Memory B cell (primary cell): ENCODE measurements at regions not wholly inside any gene's neighbourhood (a gene's known extent, or its start where the extent isn't known, plus 50 kb on each side); places are given as distances from the start of the nearest gene placed in this dataset.

Experiments
- ATAC-seq: fragments of 150-1000 bp; cut with Tn5 transposase; 2 replicates; pipeline ENCODE4 v1.10.0; 2021; ENCODE audit warnings: low read depth, mild to moderate bottlenecking, moderate library complexity
- DNase-seq, 2 donors: peaks; one replicate each; pipeline ENCODE4 v3.0.0; 2022; ENCODE audit warnings: low spot score in 2 of 2
- H3K27ac Mint-ChIP-seq: one replicate; pipeline ENCODE4 v1.8.0; 2022; ENCODE audit warnings: mild to moderate bottlenecking, moderate library complexity, mixed read lengths
- H3K27me3 Mint-ChIP-seq: one replicate; pipeline ENCODE4 v1.8.0; 2022; ENCODE audit warnings: mixed read lengths
- H3K36me3 Mint-ChIP-seq: one replicate; pipeline ENCODE4 v1.8.0; 2022; ENCODE audit warnings: mild to moderate bottlenecking, mixed read lengths
- H3K4me1 Mint-ChIP-seq: one replicate; pipeline ENCODE4 v1.8.0; 2022; ENCODE audit warnings: mixed read lengths
- H3K4me3 Mint-ChIP-seq: one replicate; pipeline ENCODE4 v1.8.0; 2022; ENCODE audit warnings: mild to moderate bottlenecking, moderate library complexity, mixed read lengths
- H3K9me3 Mint-ChIP-seq: one replicate; pipeline ENCODE4 v1.8.0; 2022; ENCODE audit warnings: mixed read lengths

DNA sequence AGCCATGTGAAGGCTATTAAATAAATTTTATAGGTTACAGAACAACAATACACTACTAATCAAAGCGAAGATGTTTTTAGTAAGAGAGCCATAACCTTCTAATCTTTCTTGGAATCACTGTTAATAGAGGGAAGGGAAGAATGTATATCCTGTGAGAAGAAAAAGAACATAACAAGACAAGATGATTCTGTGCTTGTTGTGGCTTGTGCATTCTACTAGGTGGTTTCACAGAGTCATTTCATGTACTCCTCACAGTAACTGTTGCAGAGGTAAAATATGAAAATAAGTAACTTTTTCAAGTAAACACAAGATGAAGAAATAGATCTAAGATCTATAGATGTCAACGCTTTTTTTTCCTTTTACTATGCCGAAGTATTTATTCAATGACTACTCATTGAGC lies 116.9 kb upstream of the FAM83B start:
- Mint-ChIP-seq H3K4me3 (no peak overlapping the region), H3K36me3 (no peaks in the 10 kb centered on the region), H3K27ac (no peak overlapping the region), H3K4me1 (no peaks in the 10 kb centered on the region), H3K27me3 (no peaks in the 10 kb centered on the region), H3K9me3 (peaks cover 11% of the 10 kb centered on the region)
- no peak for DNase-seq
- ATAC-seq = no peak

GRCh38 chr6:54730767-54731630 lies 115.6 kb upstream of the FAM83B start:
- DNase-seq (no peak), ATAC-seq (no peak)
- Mint-ChIP-seq H3K27ac (no peak overlapping the region), H3K27me3 (no peaks in the 10 kb centered on the region), H3K4me3 (no peak overlapping the region), H3K4me1 (no peaks in the 10 kb centered on the region), H3K9me3 (peaks cover 19% of the 10 kb centered on the region), H3K36me3 (no peaks in the 10 kb centered on the region)

- Mint-ChIP-seq H3K4me3 (no peak overlapping the region), H3K36me3 (no peaks in the 10 kb centered on the region), H3K27ac (no peak overlapping the region), H3K9me3 (peaks cover 16% of the 10 kb centered on the region), H3K4me1 (no peaks in the 10 kb centered on the region), H3K27me3 (no peaks in the 10 kb centered on the region)
- ATAC-seq (no peak), DNase-seq (no peak)
These were observed 109.3 kb upstream of the FAM83B start for GRCh38 chr6:54737247-54737646.

DNA sequence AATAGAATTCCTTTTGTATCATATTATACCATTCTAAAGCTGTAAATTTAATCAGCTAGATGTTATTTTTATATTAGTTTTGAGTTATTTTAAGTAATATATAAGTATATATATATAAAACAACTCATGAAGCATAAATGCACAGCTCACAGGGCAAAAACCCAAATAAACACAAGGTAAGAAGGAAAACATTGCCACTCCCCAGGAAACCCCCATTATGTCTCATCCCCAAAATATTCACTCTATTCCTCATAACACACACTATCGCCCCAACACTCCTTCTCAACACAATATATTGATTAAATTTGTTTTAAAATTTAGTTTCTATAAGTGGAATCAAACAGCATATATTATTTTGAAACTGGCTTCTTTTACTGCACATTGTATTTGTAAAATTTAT lies 98.6 kb upstream of the FAM83B start:
- Mint-ChIP-seq H3K4me3 (no peak overlapping the region), H3K27ac (no peak overlapping the region), H3K36me3 (no peaks in the 10 kb centered on the region), H3K9me3 (peaks cover 13% of the 10 kb centered on the region), H3K4me1 (no peaks in the 10 kb centered on the region), H3K27me3 (no peaks in the 10 kb centered on the region)
- no peak for ATAC-seq
- no peak for DNase-seq

- Mint-ChIP-seq H3K4me1 (no peaks in the 10 kb centered on the region), H3K27ac (no peak overlapping the region), H3K4me3 (no peak overlapping the region), H3K9me3 (peaks cover 2% of the 10 kb centered on the region), H3K36me3 (no peaks in the 10 kb centered on the region), H3K27me3 (no peaks in the 10 kb centered on the region)
- DNase-seq = no peak
- no peak for ATAC-seq
These were observed 92.2 kb upstream of the FAM83B start for GRCh38 chr6:54754406-54754805.

DNA sequence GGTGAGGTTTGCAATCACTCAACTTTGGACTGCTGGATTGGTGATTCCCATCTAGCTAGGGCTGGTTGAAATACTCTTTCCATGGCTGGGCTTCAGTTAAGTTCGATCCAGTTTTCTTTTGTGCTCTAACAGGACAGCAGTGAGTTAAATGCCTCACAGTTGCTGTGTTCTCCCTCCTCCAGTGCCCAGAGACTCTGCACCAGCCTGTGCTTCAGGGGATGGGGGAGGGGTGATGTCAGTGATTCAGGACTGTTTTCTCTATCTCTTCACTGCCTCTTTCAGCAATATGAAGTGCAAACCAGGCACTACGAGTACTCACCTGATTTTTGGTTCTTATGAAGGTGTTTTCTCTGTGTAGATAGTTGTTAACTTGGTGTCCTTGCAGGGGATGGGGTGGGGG lies 88.2 kb upstream of the FAM83B start:
- Mint-ChIP-seq H3K27me3 (no peaks in the 10 kb centered on the region), H3K9me3 (peaks cover 4% of the 10 kb centered on the region), H3K36me3 (no peaks in the 10 kb centered on the region), H3K4me1 (no peaks in the 10 kb centered on the region), H3K27ac (no peak overlapping the region), H3K4me3 (no peak overlapping the region)
- DNase-seq (no peak), ATAC-seq (no peak)

GRCh38 chr6:54768494-54768893 lies 78.1 kb upstream of the FAM83B start:
- no peaks in the 10 kb centered on the region for H3K27me3 Mint-ChIP-seq
- H3K27ac Mint-ChIP-seq = no peak overlapping the region
- ATAC-seq = no peak
- H3K9me3 Mint-ChIP-seq = peaks cover 9% of the 10 kb centered on the region
- no peaks in the 10 kb centered on the region for H3K4me1 Mint-ChIP-seq
- DNase-seq = no peak
- no peaks in the 10 kb centered on the region for H3K36me3 Mint-ChIP-seq
- no peak overlapping the region for H3K4me3 Mint-ChIP-seq

- Mint-ChIP-seq H3K4me3 (no peak overlapping the region), H3K4me1 (no peaks in the 10 kb centered on the region), H3K27me3 (no peaks in the 10 kb centered on the region), H3K9me3 (peaks cover 5% of the 10 kb centered on the region), H3K36me3 (no peaks in the 10 kb centered on the region), H3K27ac (no peak overlapping the region)
- DNase-seq = no peak
- no peak for ATAC-seq
These were observed 76.2 kb upstream of the FAM83B start for GRCh38 chr6:54770328-54770727.

DNA sequence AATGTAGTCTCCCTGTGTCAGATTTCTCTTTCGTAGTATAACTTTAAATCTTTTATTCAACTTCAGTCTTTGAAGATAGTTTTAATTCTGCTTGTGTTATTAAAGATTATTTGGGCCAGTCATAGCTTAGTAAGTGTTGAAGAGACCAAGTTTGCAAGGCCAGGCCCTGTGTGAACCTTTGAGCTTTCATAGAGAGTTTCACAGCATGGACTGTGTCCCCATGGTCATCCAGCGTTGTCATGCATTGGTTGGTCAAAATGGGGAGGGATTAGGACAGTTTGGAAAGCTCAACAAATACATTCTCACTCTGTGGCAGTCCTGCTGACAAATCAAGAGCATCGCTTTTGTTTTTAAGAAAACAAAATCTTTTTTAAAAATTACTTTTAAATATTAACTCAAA lies 74.6 kb upstream of the FAM83B start:
- H3K27me3 Mint-ChIP-seq = no peaks in the 10 kb centered on the region
- no peak for DNase-seq
- H3K9me3 Mint-ChIP-seq = peaks cover 3% of the 10 kb centered on the region
- no peaks in the 10 kb centered on the region for H3K4me1 Mint-ChIP-seq
- no peak overlapping the region for H3K27ac Mint-ChIP-seq
- no peak overlapping the region for H3K4me3 Mint-ChIP-seq
- H3K36me3 Mint-ChIP-seq = no peaks in the 10 kb centered on the region
- no peak for ATAC-seq

- Mint-ChIP-seq H3K27ac (no peak overlapping the region), H3K36me3 (no peaks in the 10 kb centered on the region), H3K4me3 (no peak overlapping the region), H3K4me1 (no peaks in the 10 kb centered on the region), H3K9me3 (peaks cover 3% of the 10 kb centered on the region), H3K27me3 (no peaks in the 10 kb centered on the region)
- DNase-seq (no peak), ATAC-seq (no peak)
These were observed 74.0 kb upstream of the FAM83B start for GRCh38 chr6:54772610-54773009.

DNA sequence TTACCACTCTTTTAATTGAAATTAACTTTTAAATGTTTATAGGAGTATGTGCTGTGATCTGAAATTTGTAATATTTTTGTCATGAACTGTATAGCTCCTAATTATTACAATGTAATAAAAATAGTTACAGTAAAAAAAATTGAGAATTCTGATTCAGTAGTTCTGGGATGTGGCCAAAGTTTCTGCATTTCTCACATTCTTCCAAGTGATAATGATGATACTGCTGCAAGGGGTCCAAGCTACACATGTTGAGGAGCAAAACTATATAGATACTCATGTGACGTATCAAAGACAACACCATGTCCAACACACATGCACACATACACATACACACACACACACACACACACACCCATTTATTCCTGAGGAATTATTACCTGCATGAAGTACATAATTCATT lies 71.0 kb upstream of the FAM83B start:
- DNase-seq = no peak
- no peaks in the 10 kb centered on the region for H3K27me3 Mint-ChIP-seq
- no peaks in the 10 kb centered on the region for H3K36me3 Mint-ChIP-seq
- H3K9me3 Mint-ChIP-seq = no peaks in the 10 kb centered on the region
- H3K4me1 Mint-ChIP-seq = no peaks in the 10 kb centered on the region
- H3K4me3 Mint-ChIP-seq = no peak overlapping the region
- no peak for ATAC-seq
- H3K27ac Mint-ChIP-seq = no peak overlapping the region

DNA sequence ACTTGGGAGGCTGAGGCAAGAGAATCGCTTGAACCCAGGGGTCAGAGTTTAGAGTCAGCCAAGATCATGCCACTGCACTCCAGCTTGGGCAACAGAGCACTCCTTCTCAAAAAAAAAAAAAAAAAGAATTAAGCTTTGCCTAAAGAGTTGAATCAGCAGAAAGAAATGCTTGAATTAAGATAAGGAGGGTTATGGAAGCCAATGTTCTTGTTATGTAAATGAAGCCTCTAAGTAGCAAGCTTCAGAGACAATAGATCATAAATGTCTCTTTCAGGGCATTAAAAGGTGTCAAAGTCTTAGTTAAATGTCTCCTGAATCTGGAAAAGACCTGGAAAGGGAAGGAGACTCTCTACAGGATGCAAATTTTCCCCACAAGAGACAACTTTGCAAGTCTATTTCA lies 69.7 kb upstream of the FAM83B start:
- Mint-ChIP-seq H3K27me3 (no peaks in the 10 kb centered on the region), H3K4me3 (no peak overlapping the region), H3K4me1 (no peaks in the 10 kb centered on the region), H3K27ac (no peak overlapping the region), H3K36me3 (no peaks in the 10 kb centered on the region), H3K9me3 (no peaks in the 10 kb centered on the region)
- no peak for ATAC-seq
- DNase-seq = no peak

- Mint-ChIP-seq H3K4me3 (no peak overlapping the region), H3K9me3 (no peaks in the 10 kb centered on the region), H3K36me3 (no peaks in the 10 kb centered on the region), H3K4me1 (no peaks in the 10 kb centered on the region), H3K27me3 (no peaks in the 10 kb centered on the region), H3K27ac (no peak overlapping the region)
- ATAC-seq = no peak
- no peak for DNase-seq
These were observed 67.8 kb upstream of the FAM83B start for GRCh38 chr6:54778731-54779130.

GRCh38 chr6:54784011-54784410 lies 62.6 kb upstream of the FAM83B start:
- H3K36me3 Mint-ChIP-seq = no peaks in the 10 kb centered on the region
- no peaks in the 10 kb centered on the region for H3K4me1 Mint-ChIP-seq
- H3K9me3 Mint-ChIP-seq = peaks cover 3% of the 10 kb centered on the region
- DNase-seq (no peak), ATAC-seq (no peak)
- no peak overlapping the region for H3K4me3 Mint-ChIP-seq
- no peak overlapping the region for H3K27ac Mint-ChIP-seq
- H3K27me3 Mint-ChIP-seq = no peaks in the 10 kb centered on the region

DNA sequence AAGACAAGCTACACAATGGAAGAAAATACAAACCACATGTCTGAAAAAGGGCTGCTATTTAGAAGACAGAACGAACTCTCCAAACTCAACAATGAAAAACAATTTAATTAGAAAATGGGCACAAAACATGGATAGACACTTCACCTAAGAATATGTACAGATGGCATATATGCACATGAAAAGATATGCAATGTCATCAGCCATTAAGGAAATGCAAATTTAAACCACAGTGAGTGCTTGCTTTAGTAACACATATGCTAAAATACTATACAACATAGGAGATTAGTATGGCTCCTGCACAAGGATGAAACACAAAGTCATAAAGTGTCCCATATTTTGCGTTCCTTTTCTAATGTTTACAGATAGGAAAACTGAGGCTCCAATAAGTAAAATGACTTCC lies 60.4 kb upstream of the FAM83B start:
- no peak for DNase-seq
- Mint-ChIP-seq H3K9me3 (peaks cover 3% of the 10 kb centered on the region), H3K27me3 (no peaks in the 10 kb centered on the region), H3K4me1 (no peaks in the 10 kb centered on the region), H3K4me3 (no peak overlapping the region), H3K27ac (no peak overlapping the region), H3K36me3 (no peaks in the 10 kb centered on the region)
- ATAC-seq = no peak
